Hematopoietic multipotent progenitor cell treated with erythropoietin and hydrocortisone succinate and interleukin-3 and kit ligand, for 4 days (in vitro differentiated cells): ENCODE measurements at regions not wholly inside any gene's neighbourhood (a gene's known extent, or its start where the extent isn't known, plus 50 kb on each side); places are given as distances from the start of the nearest gene placed in this dataset.
A peak's percentile ranks its signal among the peaks of the same experiment; 100 is the strongest.

ENCODE experiments used
- DNase-seq: peaks from one replicate; pipeline ENCODE4 v3.0.0-alpha.2; 2015

- no peak for DNase-seq
These were observed 50.2 kb upstream of the SDK2 start for GRCh38 chr17:73694491-73694890.

GRCh38 chr17:73695035-73695738 lies 50.9 kb upstream of the SDK2 start:
- peak; percentile 39 for DNase-seq

GRCh38 chr17:73696251-73696650 lies 52.0 kb upstream of the SDK2 start:
- DNase-seq: no peak

- no peak for DNase-seq
These were observed 53.6 kb upstream of the SDK2 start for GRCh38 chr17:73697872-73698271.

- no peak for DNase-seq
These were observed 54.7 kb upstream of the SDK2 start for GRCh38 chr17:73698966-73699365.

GRCh38 chr17:73701701-73702100 lies 57.5 kb upstream of the SDK2 start:
- DNase-seq: no peak

- no peak for DNase-seq
These were observed 58.9 kb upstream of the SDK2 start for GRCh38 chr17:73703192-73703591.

- DNase-seq: no peak
These were observed 59.7 kb upstream of the SDK2 start for GRCh38 chr17:73703917-73704316.

GRCh38 chr17:73705594-73705993 lies 61.3 kb upstream of the SDK2 start:
- no peak for DNase-seq

GRCh38 chr17:73706428-73706827 lies 62.2 kb upstream of the SDK2 start:
- DNase-seq: no peak

- DNase-seq: no peak
These were observed 62.6 kb upstream of the SDK2 start for GRCh38 chr17:73706858-73707257.

GRCh38 chr17:73707358-73707757 lies 63.1 kb upstream of the SDK2 start:
- no peak for DNase-seq

- peak; percentile 82 for DNase-seq
These were observed 65.9 kb upstream of the SDK2 start for GRCh38 chr17:73710095-73710592.

- peak; percentile 59 for DNase-seq
These were observed 66.9 kb upstream of the SDK2 start for GRCh38 chr17:73711184-73711583.

GRCh38 chr17:73711916-73712315 lies 67.7 kb upstream of the SDK2 start:
- DNase-seq: no peak

- DNase-seq: no peak
These were observed 68.9 kb upstream of the SDK2 start for GRCh38 chr17:73713136-73713535.

- no peak for DNase-seq
These were observed 71.5 kb upstream of the SDK2 start for GRCh38 chr17:73715769-73716168.

- DNase-seq: no peak
These were observed 73.4 kb upstream of the SDK2 start for GRCh38 chr17:73717690-73718089.

- no peak for DNase-seq
These were observed 74.1 kb upstream of the SDK2 start for GRCh38 chr17:73718362-73718761.

GRCh38 chr17:73718912-73719311 lies 74.7 kb upstream of the SDK2 start:
- no peak for DNase-seq

- DNase-seq: no peak
These were observed 75.4 kb upstream of the SDK2 start for GRCh38 chr17:73719588-73720071.

GRCh38 chr17:73720187-73720834 lies 76.1 kb upstream of the SDK2 start:
- peak; percentile 12 for DNase-seq

GRCh38 chr17:73722165-73722564 lies 77.9 kb upstream of the SDK2 start:
- DNase-seq: no peak

GRCh38 chr17:73723317-73723716 lies 79.1 kb upstream of the SDK2 start:
- no peak for DNase-seq

GRCh38 chr17:73724341-73724740 lies 80.1 kb upstream of the SDK2 start:
- DNase-seq: no peak
